Endodermal cell (in vitro differentiated cells): ENCODE measurements at regions not wholly inside any gene's neighbourhood (a gene's known extent, or its start where the extent isn't known, plus 50 kb on each side); places are given as distances from the start of the nearest gene placed in this dataset.

Experiments used
- DNase-seq: peaks from one replicate; pipeline ENCODE4 v3.0.0-alpha.2; 2017
- H3K27ac ChIP-seq: 2 replicates; pipeline ENCODE4 v1.5.1; 2013; ENCODE audit warnings: mild to moderate bottlenecking, low read depth, low read length, moderate library complexity
- H3K27me3 ChIP-seq: 2 replicates; pipeline ENCODE4 v1.6.1; 2013; ENCODE audit warnings: mild to moderate bottlenecking, low read length, moderate library complexity; ENCODE audit not compliant: insufficient read depth, control insufficient read depth, poor library complexity, severe bottlenecking
- H3K36me3 ChIP-seq: 2 replicates; pipeline ENCODE4 v1.7.0; 2013; ENCODE audit warnings: mild to moderate bottlenecking, low read length, moderate library complexity; ENCODE audit not compliant: control insufficient read depth, insufficient read depth
- H3K4me1 ChIP-seq: one replicate; pipeline ENCODE4 v1.7.0; 2013; ENCODE audit warnings: low read length; ENCODE audit not compliant: control insufficient read depth, insufficient read depth
- H3K4me3 ChIP-seq: 2 replicates; pipeline ENCODE4 v1.5.1; 2013; ENCODE audit warnings: mild to moderate bottlenecking, low read length, moderate library complexity
- H3K9ac ChIP-seq: 2 replicates; pipeline ENCODE4 v1.6.1; 2013; ENCODE audit warnings: mild to moderate bottlenecking, low read length, moderate library complexity; ENCODE audit not compliant: poor library complexity, severe bottlenecking; ENCODE audit errors: extremely low read depth
- H3K9me3 ChIP-seq: 2 replicates; pipeline ENCODE4 v1.6.1; 2013; ENCODE audit warnings: mild to moderate bottlenecking, low read length, moderate library complexity; ENCODE audit not compliant: control insufficient read depth
- H3K27ac Mint-ChIP-seq: 2 replicates; pipeline ENCODE4 v1.8.0; 2020; ENCODE audit warnings: mixed read lengths
- H3K27me3 Mint-ChIP-seq: 2 replicates; pipeline ENCODE4 v1.8.0; 2021; ENCODE audit warnings: mild to moderate bottlenecking, mixed read lengths; ENCODE audit not compliant: insufficient read depth
- H3K36me3 Mint-ChIP-seq: 2 replicates; pipeline ENCODE4 v1.8.0; 2020; ENCODE audit warnings: low read depth, mixed read lengths
- H3K4me1 Mint-ChIP-seq: 2 replicates; pipeline ENCODE4 v1.8.0; 2020; ENCODE audit warnings: mixed read lengths
- H3K4me3 Mint-ChIP-seq: 2 replicates; pipeline ENCODE4 v1.8.0; 2020; ENCODE audit warnings: mild to moderate bottlenecking, moderate library complexity, mixed read lengths
- H3K9me3 Mint-ChIP-seq: 2 replicates; pipeline ENCODE4 v1.8.0; 2020; ENCODE audit warnings: mild to moderate bottlenecking, mixed read lengths
- WGBS, 2 experiments: methylation state at CpG; one replicate each; pipeline versions ENCODE4 v1.1.5 to v1.1.7; 2013; ENCODE audit warnings: missing lambda C conversion rate in 2 of 2, mixed read lengths in 1 of 2; ENCODE audit not compliant: insufficient coverage in 1 of 2, insufficient read length in 1 of 2; 5-methylcytosine and 5-hydroxymethylcytosine counted together
- TF ChIP-seq, protein P1 (sequence below): fragments of 200-600 bp; sonication (generic); conservative IDR thresholded peaks from 2 replicates; pipeline ENCODE4 v1.5.0; 2021; ENCODE audit warnings: antibody characterized with exemption, mild to moderate bottlenecking

DNA sequence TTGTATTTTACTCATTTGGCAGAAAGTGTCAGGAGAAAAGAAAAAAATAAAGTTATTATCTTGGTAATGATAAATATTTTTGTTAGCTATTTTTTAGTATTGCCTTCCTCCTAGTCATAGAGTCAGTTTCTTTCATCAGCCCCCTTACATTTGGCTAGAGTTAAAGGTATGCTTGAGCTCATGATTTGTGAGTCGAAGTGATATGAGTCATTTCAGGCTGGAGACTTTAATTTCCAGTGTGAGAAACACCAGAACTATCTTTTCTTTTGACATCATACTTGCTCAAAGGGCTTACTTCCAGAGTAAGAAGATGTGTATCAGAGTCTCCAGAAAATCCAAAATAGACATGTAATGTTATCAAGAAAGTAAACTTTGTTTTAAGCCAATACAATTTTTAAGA, 746.7 kb upstream of the TYRP1 start:
- H3K9ac ChIP-seq: no peak overlapping the region
- Mint-ChIP-seq H3K36me3 (no peaks in the 10 kb centered on the region), H3K4me1 (peaks cover 4% of the 10 kb centered on the region), H3K9me3 (peaks cover 2% of the 10 kb centered on the region), H3K27ac (no peak overlapping the region), H3K4me3 (no peak overlapping the region), H3K27me3 (no peaks in the 10 kb centered on the region)
- no peak overlapping the region for H3K27ac ChIP-seq
- TF ChIP-seq, protein P1, sequence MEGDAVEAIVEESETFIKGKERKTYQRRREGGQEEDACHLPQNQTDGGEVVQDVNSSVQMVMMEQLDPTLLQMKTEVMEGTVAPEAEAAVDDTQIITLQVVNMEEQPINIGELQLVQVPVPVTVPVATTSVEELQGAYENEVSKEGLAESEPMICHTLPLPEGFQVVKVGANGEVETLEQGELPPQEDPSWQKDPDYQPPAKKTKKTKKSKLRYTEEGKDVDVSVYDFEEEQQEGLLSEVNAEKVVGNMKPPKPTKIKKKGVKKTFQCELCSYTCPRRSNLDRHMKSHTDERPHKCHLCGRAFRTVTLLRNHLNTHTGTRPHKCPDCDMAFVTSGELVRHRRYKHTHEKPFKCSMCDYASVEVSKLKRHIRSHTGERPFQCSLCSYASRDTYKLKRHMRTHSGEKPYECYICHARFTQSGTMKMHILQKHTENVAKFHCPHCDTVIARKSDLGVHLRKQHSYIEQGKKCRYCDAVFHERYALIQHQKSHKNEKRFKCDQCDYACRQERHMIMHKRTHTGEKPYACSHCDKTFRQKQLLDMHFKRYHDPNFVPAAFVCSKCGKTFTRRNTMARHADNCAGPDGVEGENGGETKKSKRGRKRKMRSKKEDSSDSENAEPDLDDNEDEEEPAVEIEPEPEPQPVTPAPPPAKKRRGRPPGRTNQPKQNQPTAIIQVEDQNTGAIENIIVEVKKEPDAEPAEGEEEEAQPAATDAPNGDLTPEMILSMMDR: no peak
- no peaks in the 10 kb centered on the region for H3K4me1 ChIP-seq
- no peaks in the 10 kb centered on the region for H3K9me3 ChIP-seq
- H3K4me3 ChIP-seq: no peak overlapping the region
- WGBS, 2 experiments: 88% methylated on average over 1 of the region's 1 CpG; no CpG with 5 or more reads in 1 of the 2 experiments
- H3K27me3 ChIP-seq: no peaks in the 10 kb centered on the region
- H3K36me3 ChIP-seq: no peaks in the 10 kb centered on the region
- no peak for DNase-seq

DNA sequence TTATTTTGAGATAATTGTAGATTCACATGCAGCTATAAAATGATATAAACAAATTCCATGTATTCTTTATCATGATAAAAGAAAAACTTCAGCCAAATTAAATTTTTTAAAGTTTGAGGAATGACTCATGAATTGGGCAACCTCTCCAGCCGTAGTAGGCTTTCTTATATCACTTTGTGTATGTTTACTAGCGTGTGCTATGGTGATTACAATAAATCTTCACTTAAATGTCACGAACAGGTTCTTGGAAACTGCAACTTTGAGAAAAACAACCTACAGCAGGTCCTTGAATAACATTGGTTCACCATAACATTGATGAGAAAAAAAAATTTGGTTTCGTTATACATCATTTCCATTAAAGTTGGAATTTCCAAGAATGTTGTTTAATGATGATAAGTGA, 730.9 kb upstream of the TYRP1 start:
- H3K27ac Mint-ChIP-seq: no peak overlapping the region
- Histone ChIP-seq H3K27ac (no peak overlapping the region), H3K4me3 (no peak overlapping the region), H3K9me3 (no peaks in the 10 kb centered on the region), H3K9ac (no peak overlapping the region), H3K4me1 (no peaks in the 10 kb centered on the region), H3K27me3 (no peaks in the 10 kb centered on the region), H3K36me3 (no peaks in the 10 kb centered on the region)
- DNase-seq: no peak
- no peak overlapping the region for H3K4me3 Mint-ChIP-seq
- H3K36me3 Mint-ChIP-seq: no peaks in the 10 kb centered on the region
- 83% methylated on average over 2 to 3 of the region's 4 CpGs for WGBS, 2 experiments
- no peaks in the 10 kb centered on the region for H3K9me3 Mint-ChIP-seq
- H3K4me1 Mint-ChIP-seq: no peaks in the 10 kb centered on the region
- no peaks in the 10 kb centered on the region for H3K27me3 Mint-ChIP-seq
- TF ChIP-seq, protein P1: no peak

DNA sequence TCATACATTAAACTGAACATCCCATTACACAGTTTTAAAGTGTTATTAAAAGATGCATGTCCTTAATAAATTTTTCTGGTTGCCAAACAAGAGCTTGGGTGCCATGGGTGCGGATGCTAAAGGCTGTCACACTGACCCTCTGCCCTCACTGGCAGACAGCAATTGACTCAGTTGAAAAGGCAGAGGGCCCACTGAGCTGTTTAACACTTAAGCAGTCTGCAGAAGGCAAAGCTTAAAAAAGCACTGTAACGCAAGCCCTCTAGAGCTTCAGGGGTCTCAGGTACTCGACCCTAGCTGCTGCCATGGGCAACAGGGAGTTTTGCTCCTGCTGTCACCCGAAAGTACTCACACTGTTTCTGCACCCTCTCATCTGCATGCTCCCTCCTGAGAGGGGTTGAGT, 726.4 kb upstream of the TYRP1 start:
- Mint-ChIP-seq H3K27me3 (no peaks in the 10 kb centered on the region), H3K9me3 (no peaks in the 10 kb centered on the region), H3K27ac (no peak overlapping the region), H3K4me1 (no peaks in the 10 kb centered on the region), H3K4me3 (no peak overlapping the region), H3K36me3 (no peaks in the 10 kb centered on the region)
- H3K4me1 ChIP-seq: no peaks in the 10 kb centered on the region
- no peak overlapping the region for H3K9ac ChIP-seq
- no peaks in the 10 kb centered on the region for H3K36me3 ChIP-seq
- 77 to 92% methylated on average over 2 to 4 of the region's 4 CpGs for WGBS, 2 experiments
- H3K9me3 ChIP-seq: no peaks in the 10 kb centered on the region
- H3K4me3 ChIP-seq: no peak overlapping the region
- H3K27me3 ChIP-seq: no peaks in the 10 kb centered on the region
- peak; percentile 47 for DNase-seq
- H3K27ac ChIP-seq: no peak overlapping the region
- TF ChIP-seq, protein P1: no peak
